GM18526 (cell line): ENCODE measurements at regions not wholly inside any gene's neighbourhood (a gene's known extent, or its start where the extent isn't known, plus 50 kb on each side); places are given as distances from the start of the nearest gene placed in this dataset.

Source experiments
- POLR2A ChIP-seq: IDR thresholded peaks from 3 replicates; pipeline ENCODE4 v1.6.1; 2011; ENCODE audit not compliant: insufficient read length; ENCODE audit errors: extremely low read depth

- TF ChIP-seq POLR2A = no peak
Measured at GRCh38 chr12:89765959-89766824, 57.6 kb upstream of the ATP2B1 start.

- no peak for TF ChIP-seq POLR2A
Measured at GRCh38 chr12:89762498-89763170, 54.0 kb upstream of the ATP2B1 start.

- TF ChIP-seq POLR2A = no peak
Measured at GRCh38 chr12:89760783-89761182, 52.1 kb upstream of the ATP2B1 start.
